ENCODE measurements at regions not wholly inside any gene's neighbourhood (a gene's known extent, or its start where the extent isn't known, plus 50 kb on each side); places are given as distances from the start of the nearest gene placed in this dataset.

DNA sequence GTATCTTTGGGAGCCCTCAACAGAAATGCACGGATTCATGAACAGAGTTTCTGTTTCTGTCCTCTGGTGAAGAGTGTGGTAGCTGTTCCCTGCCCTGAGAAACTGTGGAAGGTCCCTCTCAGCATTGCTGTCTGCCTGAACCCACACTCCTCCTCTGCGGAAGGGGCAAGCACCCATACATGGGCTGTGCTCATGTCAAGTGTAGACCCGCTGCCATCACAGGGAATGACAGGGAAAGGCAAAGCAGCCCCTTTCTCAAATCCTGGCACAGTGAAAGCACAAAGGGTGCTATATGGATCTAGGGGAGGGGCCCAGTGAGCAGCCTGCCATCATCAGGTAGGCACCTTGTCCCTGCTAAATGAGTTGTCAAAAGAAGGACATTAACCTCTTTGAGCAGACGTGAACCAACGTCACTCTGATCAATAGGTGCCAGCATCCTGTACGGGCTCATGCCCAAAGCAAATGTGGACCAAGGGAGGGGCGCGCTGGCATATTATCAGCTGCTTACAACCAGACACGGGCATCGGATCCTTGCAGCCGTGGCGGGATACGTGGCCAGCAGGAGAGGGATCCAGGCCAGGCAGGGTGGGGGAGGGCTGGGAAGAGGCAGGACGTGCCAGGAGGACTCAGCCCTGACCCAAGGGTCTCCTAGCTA lies 231.2 kb upstream of the PMEPA1 start (continued):
- TF ChIP-seq, protein P1, sequence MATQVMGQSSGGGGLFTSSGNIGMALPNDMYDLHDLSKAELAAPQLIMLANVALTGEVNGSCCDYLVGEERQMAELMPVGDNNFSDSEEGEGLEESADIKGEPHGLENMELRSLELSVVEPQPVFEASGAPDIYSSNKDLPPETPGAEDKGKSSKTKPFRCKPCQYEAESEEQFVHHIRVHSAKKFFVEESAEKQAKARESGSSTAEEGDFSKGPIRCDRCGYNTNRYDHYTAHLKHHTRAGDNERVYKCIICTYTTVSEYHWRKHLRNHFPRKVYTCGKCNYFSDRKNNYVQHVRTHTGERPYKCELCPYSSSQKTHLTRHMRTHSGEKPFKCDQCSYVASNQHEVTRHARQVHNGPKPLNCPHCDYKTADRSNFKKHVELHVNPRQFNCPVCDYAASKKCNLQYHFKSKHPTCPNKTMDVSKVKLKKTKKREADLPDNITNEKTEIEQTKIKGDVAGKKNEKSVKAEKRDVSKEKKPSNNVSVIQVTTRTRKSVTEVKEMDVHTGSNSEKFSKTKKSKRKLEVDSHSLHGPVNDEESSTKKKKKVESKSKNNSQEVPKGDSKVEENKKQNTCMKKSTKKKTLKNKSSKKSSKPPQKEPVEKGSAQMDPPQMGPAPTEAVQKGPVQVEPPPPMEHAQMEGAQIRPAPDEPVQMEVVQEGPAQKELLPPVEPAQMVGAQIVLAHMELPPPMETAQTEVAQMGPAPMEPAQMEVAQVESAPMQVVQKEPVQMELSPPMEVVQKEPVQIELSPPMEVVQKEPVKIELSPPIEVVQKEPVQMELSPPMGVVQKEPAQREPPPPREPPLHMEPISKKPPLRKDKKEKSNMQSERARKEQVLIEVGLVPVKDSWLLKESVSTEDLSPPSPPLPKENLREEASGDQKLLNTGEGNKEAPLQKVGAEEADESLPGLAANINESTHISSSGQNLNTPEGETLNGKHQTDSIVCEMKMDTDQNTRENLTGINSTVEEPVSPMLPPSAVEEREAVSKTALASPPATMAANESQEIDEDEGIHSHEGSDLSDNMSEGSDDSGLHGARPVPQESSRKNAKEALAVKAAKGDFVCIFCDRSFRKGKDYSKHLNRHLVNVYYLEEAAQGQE (IDR thresholded peaks at IDR 0.05; ENCODE audit: unreplicated experiment): no peak
- TF ChIP-seq EZH2phosphoT487 (IDR thresholded peaks at IDR 0.05; ENCODE audit: unreplicated experiment) (no peak), EZH2 (IDR thresholded peaks at IDR 0.05; ENCODE audit: low read depth, unreplicated experiment) (no peak), NANOG (IDR thresholded peaks at IDR 0.05; ENCODE audit: borderline replicate concordance) (no peak), CREB1 (CRISPR knock-in tag; IDR thresholded peaks at IDR 0.05; ENCODE audit: low read depth) (no peak), JUNB (IDR thresholded peaks at IDR 0.05; ENCODE audit: unreplicated experiment) (no peak), ETS1 (IDR thresholded peaks at IDR 0.05) (no peak), POLR2AphosphoS5 (IDR thresholded peaks at IDR 0.05; ENCODE audit: low read depth) (no peak), ZNF114 (CRISPR knock-in tag; IDR thresholded peaks at IDR 0.05) (no peak), STAT1 (IDR thresholded peaks at IDR 0.05; ENCODE audit: unreplicated experiment) (no peak)
- TF ChIP-seq, protein P2, sequence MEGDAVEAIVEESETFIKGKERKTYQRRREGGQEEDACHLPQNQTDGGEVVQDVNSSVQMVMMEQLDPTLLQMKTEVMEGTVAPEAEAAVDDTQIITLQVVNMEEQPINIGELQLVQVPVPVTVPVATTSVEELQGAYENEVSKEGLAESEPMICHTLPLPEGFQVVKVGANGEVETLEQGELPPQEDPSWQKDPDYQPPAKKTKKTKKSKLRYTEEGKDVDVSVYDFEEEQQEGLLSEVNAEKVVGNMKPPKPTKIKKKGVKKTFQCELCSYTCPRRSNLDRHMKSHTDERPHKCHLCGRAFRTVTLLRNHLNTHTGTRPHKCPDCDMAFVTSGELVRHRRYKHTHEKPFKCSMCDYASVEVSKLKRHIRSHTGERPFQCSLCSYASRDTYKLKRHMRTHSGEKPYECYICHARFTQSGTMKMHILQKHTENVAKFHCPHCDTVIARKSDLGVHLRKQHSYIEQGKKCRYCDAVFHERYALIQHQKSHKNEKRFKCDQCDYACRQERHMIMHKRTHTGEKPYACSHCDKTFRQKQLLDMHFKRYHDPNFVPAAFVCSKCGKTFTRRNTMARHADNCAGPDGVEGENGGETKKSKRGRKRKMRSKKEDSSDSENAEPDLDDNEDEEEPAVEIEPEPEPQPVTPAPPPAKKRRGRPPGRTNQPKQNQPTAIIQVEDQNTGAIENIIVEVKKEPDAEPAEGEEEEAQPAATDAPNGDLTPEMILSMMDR (conservative IDR thresholded peaks at IDR 0.05; ENCODE audit: low read depth in 2 of 2): no peak

DNA sequence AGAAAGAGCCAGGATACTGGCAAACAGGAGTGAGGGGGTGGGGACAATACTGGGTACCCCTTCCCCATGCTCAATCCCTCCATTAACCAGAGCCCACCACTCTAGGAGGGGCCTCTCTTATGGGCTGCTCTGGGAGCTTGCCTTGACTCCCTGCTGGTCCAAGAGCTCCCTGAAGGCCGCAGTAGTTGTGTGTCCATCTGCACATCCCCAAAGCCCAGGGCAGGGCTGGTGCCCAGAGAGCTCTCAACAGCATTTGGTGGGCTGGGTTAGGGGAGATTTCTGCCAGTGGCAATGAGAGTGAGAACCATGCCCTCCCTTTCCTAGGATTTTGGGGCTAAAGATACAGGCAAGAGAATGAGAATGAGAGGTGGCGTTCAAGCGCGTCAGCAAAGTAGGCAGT lies 230.6 kb upstream of the PMEPA1 start:
- DNase-seq (ENCODE audit: low spot score) (no peak), ATAC-seq (no peak)
- H3K4me1 ChIP-seq (ENCODE audit: insufficient read depth): peaks cover 13% of the 10 kb centered on the region; the same call in 1 of the 2 replicates
- no peak overlapping the region for H3K27ac ChIP-seq (ENCODE audit: low read depth)
- no peaks in the 10 kb centered on the region for H3F3A ChIP-seq (replicated peaks; ENCODE audit: low read depth)
- no peaks in the 10 kb centered on the region for H4K20me1 ChIP-seq (replicated peaks; ENCODE audit: insufficient read depth)
- H3K79me2 ChIP-seq (replicated peaks; ENCODE audit: insufficient read depth): no peaks in the 10 kb centered on the region
- H3K4me3 ChIP-seq: no peak overlapping the region
- no peak overlapping the region for H3K27ac Mint-ChIP-seq
- H3K4me1 Mint-ChIP-seq: peaks cover 24% of the 10 kb centered on the region
- H3K36me3 Mint-ChIP-seq (ENCODE audit: low read depth): no peaks in the 10 kb centered on the region
- no peak overlapping the region for H3K4me3 Mint-ChIP-seq
- peaks cover 9% of the 10 kb centered on the region for H3K27me3 Mint-ChIP-seq (ENCODE audit: insufficient read depth, low read depth, poor library complexity)
- H2AFZ ChIP-seq: no peak overlapping the region
- no peaks in the 10 kb centered on the region for H3K27me3 ChIP-seq (ENCODE audit: insufficient read depth)
- 0 out of 2 replicates have a peak, but pooled peaks cover 3% of the 10 kb centered on the region for H3K36me3 ChIP-seq (ENCODE audit: insufficient read depth)
- peaks cover 5% of the 10 kb centered on the region; the same call in 2 of the 3 replicates for H3K9me3 Mint-ChIP-seq
- H3K4me2 ChIP-seq: no peak overlapping the region
- no peaks in the 10 kb centered on the region for H3K9me2 ChIP-seq (ENCODE audit: insufficient read depth)
- no peak for TF ChIP-seq EZH2 (IDR thresholded peaks at IDR 0.05; ENCODE audit: low read depth, unreplicated experiment)
- TF ChIP-seq, protein P3, sequence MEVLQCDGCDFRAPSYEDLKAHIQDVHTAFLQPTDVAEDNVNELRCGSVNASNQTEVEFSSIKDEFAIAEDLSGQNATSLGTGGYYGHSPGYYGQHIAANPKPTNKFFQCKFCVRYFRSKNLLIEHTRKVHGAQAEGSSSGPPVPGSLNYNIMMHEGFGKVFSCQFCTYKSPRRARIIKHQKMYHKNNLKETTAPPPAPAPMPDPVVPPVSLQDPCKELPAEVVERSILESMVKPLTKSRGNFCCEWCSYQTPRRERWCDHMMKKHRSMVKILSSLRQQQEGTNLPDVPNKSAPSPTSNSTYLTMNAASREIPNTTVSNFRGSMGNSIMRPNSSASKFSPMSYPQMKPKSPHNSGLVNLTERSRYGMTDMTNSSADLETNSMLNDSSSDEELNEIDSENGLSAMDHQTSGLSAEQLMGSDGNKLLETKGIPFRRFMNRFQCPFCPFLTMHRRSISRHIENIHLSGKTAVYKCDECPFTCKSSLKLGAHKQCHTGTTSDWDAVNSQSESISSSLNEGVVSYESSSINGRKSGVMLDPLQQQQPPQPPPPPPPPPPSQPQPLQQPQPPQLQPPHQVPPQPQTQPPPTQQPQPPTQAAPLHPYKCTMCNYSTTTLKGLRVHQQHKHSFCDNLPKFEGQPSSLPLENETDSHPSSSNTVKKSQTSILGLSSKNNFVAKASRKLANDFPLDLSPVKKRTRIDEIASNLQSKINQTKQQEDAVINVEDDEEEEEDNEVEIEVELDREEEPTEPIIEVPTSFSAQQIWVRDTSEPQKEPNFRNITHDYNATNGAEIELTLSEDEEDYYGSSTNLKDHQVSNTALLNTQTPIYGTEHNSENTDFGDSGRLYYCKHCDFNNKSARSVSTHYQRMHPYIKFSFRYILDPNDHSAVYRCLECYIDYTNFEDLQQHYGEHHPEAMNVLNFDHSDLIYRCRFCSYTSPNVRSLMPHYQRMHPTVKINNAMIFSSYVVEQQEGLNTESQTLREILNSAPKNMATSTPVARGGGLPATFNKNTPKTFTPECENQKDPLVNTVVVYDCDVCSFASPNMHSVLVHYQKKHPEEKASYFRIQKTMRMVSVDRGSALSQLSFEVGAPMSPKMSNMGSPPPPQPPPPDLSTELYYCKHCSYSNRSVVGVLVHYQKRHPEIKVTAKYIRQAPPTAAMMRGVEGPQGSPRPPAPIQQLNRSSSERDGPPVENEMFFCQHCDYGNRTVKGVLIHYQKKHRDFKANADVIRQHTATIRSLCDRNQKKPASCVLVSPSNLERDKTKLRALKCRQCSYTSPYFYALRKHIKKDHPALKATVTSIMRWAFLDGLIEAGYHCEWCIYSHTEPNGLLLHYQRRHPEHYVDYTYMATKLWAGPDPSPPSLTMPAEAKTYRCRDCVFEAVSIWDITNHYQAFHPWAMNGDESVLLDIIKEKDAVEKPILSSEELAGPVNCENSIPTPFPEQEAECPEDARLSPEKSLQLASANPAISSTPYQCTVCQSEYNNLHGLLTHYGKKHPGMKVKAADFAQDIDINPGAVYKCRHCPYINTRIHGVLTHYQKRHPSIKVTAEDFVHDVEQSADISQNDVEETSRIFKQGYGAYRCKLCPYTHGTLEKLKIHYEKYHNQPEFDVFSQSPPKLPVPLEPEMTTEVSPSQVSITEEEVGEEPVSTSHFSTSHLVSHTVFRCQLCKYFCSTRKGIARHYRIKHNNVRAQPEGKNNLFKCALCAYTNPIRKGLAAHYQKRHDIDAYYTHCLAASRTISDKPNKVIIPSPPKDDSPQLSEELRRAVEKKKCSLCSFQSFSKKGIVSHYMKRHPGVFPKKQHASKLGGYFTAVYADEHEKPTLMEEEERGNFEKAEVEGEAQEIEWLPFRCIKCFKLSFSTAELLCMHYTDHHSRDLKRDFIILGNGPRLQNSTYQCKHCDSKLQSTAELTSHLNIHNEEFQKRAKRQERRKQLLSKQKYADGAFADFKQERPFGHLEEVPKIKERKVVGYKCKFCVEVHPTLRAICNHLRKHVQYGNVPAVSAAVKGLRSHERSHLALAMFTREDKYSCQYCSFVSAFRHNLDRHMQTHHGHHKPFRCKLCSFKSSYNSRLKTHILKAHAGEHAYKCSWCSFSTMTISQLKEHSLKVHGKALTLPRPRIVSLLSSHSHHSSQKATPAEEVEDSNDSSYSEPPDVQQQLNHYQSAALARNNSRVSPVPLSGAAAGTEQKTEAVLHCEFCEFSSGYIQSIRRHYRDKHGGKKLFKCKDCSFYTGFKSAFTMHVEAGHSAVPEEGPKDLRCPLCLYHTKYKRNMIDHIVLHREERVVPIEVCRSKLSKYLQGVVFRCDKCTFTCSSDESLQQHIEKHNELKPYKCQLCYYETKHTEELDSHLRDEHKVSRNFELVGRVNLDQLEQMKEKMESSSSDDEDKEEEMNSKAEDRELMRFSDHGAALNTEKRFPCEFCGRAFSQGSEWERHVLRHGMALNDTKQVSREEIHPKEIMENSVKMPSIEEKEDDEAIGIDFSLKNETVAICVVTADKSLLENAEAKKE (CRISPR knock-in tag; IDR thresholded peaks at IDR 0.05): no peak
- no peak for TF ChIP-seq STAT1 (IDR thresholded peaks at IDR 0.05; ENCODE audit: unreplicated experiment)
- no peak for TF ChIP-seq CREB1 (CRISPR knock-in tag; IDR thresholded peaks at IDR 0.05; ENCODE audit: low read depth)
- TF ChIP-seq POLR2AphosphoS5 (IDR thresholded peaks at IDR 0.05; ENCODE audit: low read depth): no peak
